ENCODE measurements at regions not wholly inside any gene's neighbourhood (a gene's known extent, or its start where the extent isn't known, plus 50 kb on each side); places are given as distances from the start of the nearest gene placed in this dataset.

DNA sequence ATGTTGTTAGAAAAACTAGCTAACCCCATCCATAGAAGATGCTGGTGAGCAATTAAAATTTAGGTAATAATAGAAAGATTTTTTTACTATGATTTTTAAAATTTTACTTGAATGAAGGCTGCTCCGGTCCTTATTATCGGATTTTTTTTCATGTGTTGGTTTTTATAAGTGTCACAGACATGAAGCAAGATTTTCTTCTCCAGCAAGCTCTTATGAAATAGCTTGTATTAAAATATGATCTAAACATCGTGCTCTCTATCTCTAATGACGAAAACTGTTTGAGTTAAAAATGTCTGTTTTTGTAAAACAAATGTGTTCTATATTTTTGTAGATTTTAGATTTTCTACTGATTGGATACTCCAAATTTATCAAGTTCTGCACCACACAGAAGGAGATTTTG lies 339.6 kb downstream of the ZNF536 start:
- Histone ChIP-seq H3K79me1 (ENCODE audit: insufficient read depth, low read depth, low read length, poor library complexity, severe bottlenecking) (no peaks in the 10 kb centered on the region), H4K8ac (replicated peaks; ENCODE audit: insufficient read length, low read depth, low read length) (no peak overlapping the region), H4K91ac (ENCODE audit: insufficient read length, low read depth, low read length) (no peak overlapping the region), H3K4me1 (ENCODE audit: insufficient read depth, low read length) (no peaks in the 10 kb centered on the region; the same call in 1 of the 2 replicates), H3K14ac (ENCODE audit: insufficient read depth, low read length) (no peak overlapping the region), H2AFZ (ENCODE audit: low read length) (no peak overlapping the region), H3K79me2 (ENCODE audit: insufficient read depth, low read length) (no peaks in the 10 kb centered on the region), H3K27ac (ENCODE audit: insufficient read length, low read depth, low read length) (no peak overlapping the region), H3K18ac (ENCODE audit: insufficient read length, low read depth, low read length) (no peak overlapping the region), H3T11ph (ENCODE audit: low read length) (no peak overlapping the region), H2BK12ac (ENCODE audit: insufficient read length, low read depth, low read length) (no peak overlapping the region), H2AK5ac (ENCODE audit: insufficient read length, low read length) (no peak overlapping the region), H2BK20ac (ENCODE audit: low read depth, low read length, poor library complexity, severe bottlenecking) (no peak overlapping the region), H3K56ac (ENCODE audit: insufficient read length, low read depth, low read length) (no peak overlapping the region), H3K23ac (ENCODE audit: insufficient read length, low read depth, low read length) (no peak overlapping the region), H4K20me1 (ENCODE audit: control insufficient read depth, insufficient read depth, insufficient read length) (no peaks in the 10 kb centered on the region), H4K5ac (ENCODE audit: insufficient read length, low read depth, low read length) (no peak overlapping the region), H3K4me2 (ENCODE audit: insufficient read depth, insufficient read length, low read length) (no peak overlapping the region), H2BK5ac (ENCODE audit: insufficient read length, low read length) (no peak overlapping the region), H2BK120ac (ENCODE audit: low read depth, low read length, poor library complexity, severe bottlenecking) (no peak overlapping the region), H2BK15ac (ENCODE audit: low read depth, low read length) (no peak overlapping the region), H3K23me2 (ENCODE audit: insufficient read length, low read depth, low read length, poor library complexity, severe bottlenecking) (no peaks in the 10 kb centered on the region), H3K27me3 (ENCODE audit: insufficient read depth, low read length) (no peaks in the 10 kb centered on the region), H3K9me3 (ENCODE audit: control insufficient read depth, low read depth, low read length) (no peaks in the 10 kb centered on the region), H3K9ac (ENCODE audit: extremely low read depth, insufficient read length, low read length) (no peak overlapping the region), H3K4ac (ENCODE audit: low read depth, low read length) (no peak overlapping the region)
- H3K36me3 Mint-ChIP-seq (ENCODE audit: insufficient read depth in 1 of 3, low read depth in 3 of 3), result no peaks in the 10 kb centered on the region
- no peak for DNase-seq
- H3K4me1 Mint-ChIP-seq, result peaks cover 8 to 13% of the 10 kb centered on the region in 2 experiments
- H3K27me3 Mint-ChIP-seq (ENCODE audit: low read depth), result no peaks in the 10 kb centered on the region; the same call in 1 of the 2 replicates
- TF ChIP-seq, protein P1, sequence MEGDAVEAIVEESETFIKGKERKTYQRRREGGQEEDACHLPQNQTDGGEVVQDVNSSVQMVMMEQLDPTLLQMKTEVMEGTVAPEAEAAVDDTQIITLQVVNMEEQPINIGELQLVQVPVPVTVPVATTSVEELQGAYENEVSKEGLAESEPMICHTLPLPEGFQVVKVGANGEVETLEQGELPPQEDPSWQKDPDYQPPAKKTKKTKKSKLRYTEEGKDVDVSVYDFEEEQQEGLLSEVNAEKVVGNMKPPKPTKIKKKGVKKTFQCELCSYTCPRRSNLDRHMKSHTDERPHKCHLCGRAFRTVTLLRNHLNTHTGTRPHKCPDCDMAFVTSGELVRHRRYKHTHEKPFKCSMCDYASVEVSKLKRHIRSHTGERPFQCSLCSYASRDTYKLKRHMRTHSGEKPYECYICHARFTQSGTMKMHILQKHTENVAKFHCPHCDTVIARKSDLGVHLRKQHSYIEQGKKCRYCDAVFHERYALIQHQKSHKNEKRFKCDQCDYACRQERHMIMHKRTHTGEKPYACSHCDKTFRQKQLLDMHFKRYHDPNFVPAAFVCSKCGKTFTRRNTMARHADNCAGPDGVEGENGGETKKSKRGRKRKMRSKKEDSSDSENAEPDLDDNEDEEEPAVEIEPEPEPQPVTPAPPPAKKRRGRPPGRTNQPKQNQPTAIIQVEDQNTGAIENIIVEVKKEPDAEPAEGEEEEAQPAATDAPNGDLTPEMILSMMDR (conservative IDR thresholded peaks at IDR 0.05), result no peak
- no CpG with 5 or more reads among the region's 4 CpGs for WGBS (ENCODE audit: extremely low coverage, insufficient read length, low lambda C conversion rate)
- no peak overlapping the region for H3K4me3 Mint-ChIP-seq
- H3K27ac Mint-ChIP-seq, result no peak overlapping the region
- no peaks in the 10 kb centered on the region for H3K9me3 Mint-ChIP-seq

Measured in H9 (cell line).